CD4-positive, alpha-beta T cell (primary cell): ENCODE measurements at regions not wholly inside any gene's neighbourhood (a gene's known extent, or its start where the extent isn't known, plus 50 kb on each side); places are given as distances from the start of the nearest gene placed in this dataset.
"Not testable (repeated sequence)": the region's sequence is repeated elsewhere in the genome, so short reads cannot be mapped to it uniquely, and the experiment has no call there.

Experiments used
- ATAC-seq: fragments of 200-7000 bp; cut with Tn5 transposase; one replicate; pipeline ENCODE4 v1.10.0; 2022; ENCODE audit warnings: mild to moderate bottlenecking; ENCODE audit not compliant: poor library complexity
- CTCF ChIA-PET: fragments of 350-600 bp; sonication (Branson Sonifier 250); formaldehyde crosslinking; loops from one replicate; lab custom pipeline; 2021; ENCODE audit warnings: antibody characterized with exemption, inconsistent platforms; lab: Charles Lee
- POLR2A ChIA-PET: fragments of 350-600 bp; sonication (Branson Sonifier 250); formaldehyde crosslinking; loops from one replicate; lab custom pipeline; 2021; ENCODE audit warnings: antibody characterized with exemption, inconsistent platforms; lab: Charles Lee
- DNase-seq, 14 experiments: peaks; one replicate each; pipeline ENCODE4 v3.0.0-alpha.2; 2013 to 2020; ENCODE audit warnings: mixed read lengths in 2 of 14
- H3K27ac ChIP-seq, 2 donors: one replicate each; pipeline versions ENCODE4 v1.5.1 to v1.7.0; 2013; ENCODE audit warnings: low read length in 2 of 2, low read depth in 1 of 2, mild to moderate bottlenecking in 1 of 2
- H3K27me3 ChIP-seq, 2 experiments: 1 replicate in 1 of 2; 2 replicates in 1 of 2; pipeline versions ENCODE4 v1.6.1 to v1.7.0; 2013; ENCODE audit warnings: low read length in 2 of 2, control low read depth in 1 of 2, mild to moderate bottlenecking in 1 of 2, moderate library complexity in 1 of 2; ENCODE audit not compliant: insufficient read depth in 2 of 2, control insufficient read depth in 1 of 2
- H3K36me3 ChIP-seq: one replicate; pipeline ENCODE4 v1.6.1; 2013; ENCODE audit warnings: low read length, control low read depth; ENCODE audit not compliant: insufficient read depth
- H3K4me1 ChIP-seq: one replicate; pipeline ENCODE4 v1.6.1; 2013; ENCODE audit warnings: low read length, control low read depth; ENCODE audit not compliant: insufficient read depth
- H3K4me3 ChIP-seq: one replicate; pipeline ENCODE4 v1.5.1; 2013; ENCODE audit warnings: mild to moderate bottlenecking, low read length, moderate library complexity
- H3K9me3 ChIP-seq, 2 experiments: 1 replicate in 1 of 2; 2 replicates in 1 of 2; pipeline versions ENCODE4 v1.6.1 to v1.7.0; 2013; ENCODE audit warnings: low read length in 2 of 2, mild to moderate bottlenecking in 2 of 2, control low read depth in 1 of 2, moderate library complexity in 1 of 2; ENCODE audit not compliant: control insufficient read depth in 1 of 2, insufficient read depth in 1 of 2
- H3K27ac Mint-ChIP-seq: one replicate; pipeline ENCODE4 v1.8.0; 2020; ENCODE audit warnings: mixed read lengths
- H3K27me3 Mint-ChIP-seq: one replicate; pipeline ENCODE4 v1.8.0; 2021; ENCODE audit warnings: mixed read lengths
- H3K36me3 Mint-ChIP-seq: one replicate; pipeline ENCODE4 v1.8.0; 2021; ENCODE audit warnings: low read depth, mixed read lengths
- H3K4me1 Mint-ChIP-seq: one replicate; pipeline ENCODE4 v1.8.0; 2021; ENCODE audit warnings: low read depth, mixed read lengths
- H3K4me3 Mint-ChIP-seq: one replicate; pipeline ENCODE4 v1.8.0; 2020; ENCODE audit warnings: mild to moderate bottlenecking, mixed read lengths
- H3K9me3 Mint-ChIP-seq: one replicate; pipeline ENCODE4 v1.8.0; 2020; ENCODE audit warnings: mixed read lengths
- CTCF ChIP-seq: fragments of 200-600 bp; IDR thresholded peaks from one replicate; pipeline ENCODE4 v1.8.0; 2022; ENCODE audit warnings: antibody characterized with exemption, mild to moderate bottlenecking
- intact Hi-C, 2 experiments: fragments of 100-400 bp; cut with DNase I in 1 of 2; cut with micrococcal nuclease in 1 of 2; formaldehyde crosslinking; loops; one replicate each; pipeline versions ENCODE4 v1.15.1 to v1.9.0; 2023 to 2025; cut with DNase I, micrococcal nuclease

GRCh38 chr5:87588316-87588715 is 175.6 kb upstream of the CCNH start:
- H3K9me3 Mint-ChIP-seq, result peaks cover 5% of the 10 kb centered on the region
- no peak for DNase-seq
- Histone ChIP-seq H3K27ac (no peak overlapping the region), H3K27me3 (no peaks in the 10 kb centered on the region), H3K36me3 (no peaks in the 10 kb centered on the region), H3K4me3 (no peak overlapping the region), H3K4me1 (no peaks in the 10 kb centered on the region), H3K9me3 (no peaks in the 10 kb centered on the region)
- no peak overlapping the region for H3K27ac Mint-ChIP-seq
- no peaks in the 10 kb centered on the region for H3K36me3 Mint-ChIP-seq
- intact Hi-C loops, result no loop called here
- POLR2A ChIA-PET, result no interaction called here
- no peak overlapping the region for H3K4me3 Mint-ChIP-seq
- no peak for TF ChIP-seq CTCF
- no peak for ATAC-seq
- CTCF ChIA-PET, result no interaction called here
- no peaks in the 10 kb centered on the region for H3K4me1 Mint-ChIP-seq
- peaks cover 8% of the 10 kb centered on the region for H3K27me3 Mint-ChIP-seq

DNA sequence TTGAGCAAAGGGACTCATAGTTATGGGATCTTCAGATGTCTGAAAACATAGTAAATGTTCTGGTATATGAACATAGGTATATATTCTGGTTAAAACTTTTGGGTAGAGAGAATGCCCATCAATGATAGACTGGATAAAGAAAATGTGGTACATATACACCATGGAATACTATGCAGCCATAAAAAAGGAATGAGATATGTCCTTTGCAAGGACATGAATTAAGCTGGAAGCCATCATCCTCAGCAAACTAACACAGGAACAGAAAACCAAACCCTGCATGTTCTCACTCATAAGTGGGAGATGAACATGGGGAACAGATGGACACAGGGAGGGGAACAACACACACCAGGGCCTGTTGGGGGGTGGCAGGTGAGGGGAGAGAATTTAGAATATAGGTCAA is 171.0 kb upstream of the CCNH start:
- not testable (repeated sequence) for H3K4me3 Mint-ChIP-seq, H3K27me3 Mint-ChIP-seq

GRCh38 chr5:87582149-87582548 is 169.4 kb upstream of the CCNH start:
- peaks cover 5% of the 10 kb centered on the region for H3K9me3 Mint-ChIP-seq
- ChIA-PET POLR2A (no interaction called here), CTCF (no interaction called here)
- H3K4me3 Mint-ChIP-seq, result no peak overlapping the region
- H3K9me3 ChIP-seq, result no peaks in the 10 kb centered on the region
- no peaks in the 10 kb centered on the region for H3K27me3 ChIP-seq
- no peak for TF ChIP-seq CTCF
- no peak overlapping the region for H3K27ac ChIP-seq
- H3K36me3 Mint-ChIP-seq, result no peaks in the 10 kb centered on the region
- ATAC-seq, result no peak
- H3K27ac Mint-ChIP-seq, result no peak overlapping the region
- H3K4me1 ChIP-seq, result no peaks in the 10 kb centered on the region
- no peak for DNase-seq
- no peaks in the 10 kb centered on the region for H3K4me1 Mint-ChIP-seq
- intact Hi-C loops, result no loop called here
- no peaks in the 10 kb centered on the region for H3K36me3 ChIP-seq
- no peak overlapping the region for H3K4me3 ChIP-seq
- peaks cover 8% of the 10 kb centered on the region for H3K27me3 Mint-ChIP-seq

More for the DNA sequence above, 171.0 kb upstream of the CCNH start:
- H3K9me3 Mint-ChIP-seq, H3K36me3 Mint-ChIP-seq, H3K9me3 ChIP-seq, H3K27me3 ChIP-seq, ATAC-seq, H3K27ac ChIP-seq, H3K36me3 ChIP-seq, CTCF ChIA-PET, H3K27ac Mint-ChIP-seq, H3K4me1 ChIP-seq, DNase-seq, intact Hi-C loops, H3K4me1 Mint-ChIP-seq, H3K4me3 ChIP-seq, POLR2A ChIA-PET: not testable (repeated sequence)

GRCh38 chr5:87581661-87582060 is 168.9 kb upstream of the CCNH start:
- ChIA-PET POLR2A (no interaction called here), CTCF (no interaction called here)
- Histone ChIP-seq H3K27me3 (no peaks in the 10 kb centered on the region), H3K27ac (no peak overlapping the region), H3K36me3 (no peaks in the 10 kb centered on the region), H3K4me1 (no peaks in the 10 kb centered on the region), H3K4me3 (no peak overlapping the region), H3K9me3 (no peaks in the 10 kb centered on the region)
- no peak for TF ChIP-seq CTCF
- no peak for ATAC-seq
- no peak for DNase-seq
- H3K4me3 Mint-ChIP-seq, result no peak overlapping the region
- H3K27ac Mint-ChIP-seq, result no peak overlapping the region
- peaks cover 8% of the 10 kb centered on the region for H3K27me3 Mint-ChIP-seq
- H3K36me3 Mint-ChIP-seq, result no peaks in the 10 kb centered on the region
- intact Hi-C loops, result no loop called here
- no peaks in the 10 kb centered on the region for H3K4me1 Mint-ChIP-seq
- H3K9me3 Mint-ChIP-seq, result peaks cover 5% of the 10 kb centered on the region
